ENCODE measurements at regions not wholly inside any gene's neighbourhood (a gene's known extent, or its start where the extent isn't known, plus 50 kb on each side); places are given as distances from the start of the nearest gene placed in this dataset.

DNA sequence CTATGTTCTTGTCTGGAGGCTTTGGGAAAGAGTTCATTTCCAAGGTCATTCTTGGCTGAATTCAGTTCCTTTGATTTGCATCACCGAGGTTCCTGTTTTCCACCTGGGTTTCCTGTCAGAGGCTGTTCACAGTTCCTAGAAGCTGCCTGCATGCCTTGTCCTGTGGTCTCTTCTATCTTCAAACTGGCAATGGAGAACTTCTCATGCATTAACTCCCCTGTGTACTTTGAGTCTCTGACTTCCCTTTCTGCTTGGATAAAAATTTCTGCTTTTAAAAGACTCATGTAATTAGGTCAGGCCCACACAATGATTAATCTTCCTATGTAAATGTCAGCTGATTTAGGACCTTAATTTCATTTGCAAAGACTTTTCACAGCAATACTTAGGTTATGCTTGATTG lies 499.3 kb upstream of the FANCL start:
- no peaks in the 10 kb centered on the region for H3K36me3 ChIP-seq (ENCODE audit: insufficient read depth, low read length)
- intact Hi-C loops (cut with DNase I, micrococcal nuclease) = no loop called here
- no peak overlapping the region for H3K27ac ChIP-seq (ENCODE audit: low read depth in 1 of 2, low read length in 2 of 2)
- H3K9me3 Mint-ChIP-seq = peaks cover 2% of the 10 kb centered on the region
- CTCF ChIA-PET = no interaction called here
- no peak overlapping the region for H3K4me3 Mint-ChIP-seq
- no peaks in the 10 kb centered on the region for H3K9me3 ChIP-seq (ENCODE audit: control insufficient read depth in 1 of 2, insufficient read depth in 1 of 2, low read length in 2 of 2)
- ATAC-seq (ENCODE audit: poor library complexity) (no peak), DNase-seq (no peak)
- no peaks in the 10 kb centered on the region for H3K4me1 Mint-ChIP-seq (ENCODE audit: low read depth)
- H3K27ac Mint-ChIP-seq = no peak overlapping the region
- no peak overlapping the region for H3K4me3 ChIP-seq (ENCODE audit: low read length)
- TF ChIP-seq, protein P1, sequence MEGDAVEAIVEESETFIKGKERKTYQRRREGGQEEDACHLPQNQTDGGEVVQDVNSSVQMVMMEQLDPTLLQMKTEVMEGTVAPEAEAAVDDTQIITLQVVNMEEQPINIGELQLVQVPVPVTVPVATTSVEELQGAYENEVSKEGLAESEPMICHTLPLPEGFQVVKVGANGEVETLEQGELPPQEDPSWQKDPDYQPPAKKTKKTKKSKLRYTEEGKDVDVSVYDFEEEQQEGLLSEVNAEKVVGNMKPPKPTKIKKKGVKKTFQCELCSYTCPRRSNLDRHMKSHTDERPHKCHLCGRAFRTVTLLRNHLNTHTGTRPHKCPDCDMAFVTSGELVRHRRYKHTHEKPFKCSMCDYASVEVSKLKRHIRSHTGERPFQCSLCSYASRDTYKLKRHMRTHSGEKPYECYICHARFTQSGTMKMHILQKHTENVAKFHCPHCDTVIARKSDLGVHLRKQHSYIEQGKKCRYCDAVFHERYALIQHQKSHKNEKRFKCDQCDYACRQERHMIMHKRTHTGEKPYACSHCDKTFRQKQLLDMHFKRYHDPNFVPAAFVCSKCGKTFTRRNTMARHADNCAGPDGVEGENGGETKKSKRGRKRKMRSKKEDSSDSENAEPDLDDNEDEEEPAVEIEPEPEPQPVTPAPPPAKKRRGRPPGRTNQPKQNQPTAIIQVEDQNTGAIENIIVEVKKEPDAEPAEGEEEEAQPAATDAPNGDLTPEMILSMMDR (IDR thresholded peaks at IDR 0.05) = no peak
- H3K4me1 ChIP-seq (ENCODE audit: insufficient read depth, low read length) = no peaks in the 10 kb centered on the region
- H3K27me3 Mint-ChIP-seq = no peaks in the 10 kb centered on the region
- H3K27me3 ChIP-seq (ENCODE audit: control insufficient read depth in 1 of 2, insufficient read depth in 2 of 2, low read length in 2 of 2) = no peaks in the 10 kb centered on the region
- POLR2A ChIA-PET = no interaction called here
- no peaks in the 10 kb centered on the region for H3K36me3 Mint-ChIP-seq (ENCODE audit: low read depth)

GRCh38 chr2:58739033-58739432 lies 497.9 kb upstream of the FANCL start:
- POLR2A ChIA-PET = no interaction called here
- Mint-ChIP-seq H3K27ac (no peak overlapping the region), H3K4me1 (ENCODE audit: low read depth) (no peaks in the 10 kb centered on the region), H3K4me3 (no peak overlapping the region), H3K9me3 (no peaks in the 10 kb centered on the region), H3K27me3 (no peaks in the 10 kb centered on the region), H3K36me3 (ENCODE audit: low read depth) (no peaks in the 10 kb centered on the region)
- no peak overlapping the region for H3K27ac ChIP-seq (ENCODE audit: low read depth in 1 of 2, low read length in 2 of 2)
- CTCF ChIA-PET = no interaction called here
- H3K4me1 ChIP-seq (ENCODE audit: insufficient read depth, low read length) = no peaks in the 10 kb centered on the region
- H3K9me3 ChIP-seq (ENCODE audit: control insufficient read depth in 1 of 2, insufficient read depth in 1 of 2, low read length in 2 of 2) = no peaks in the 10 kb centered on the region
- TF ChIP-seq, protein P1 (IDR thresholded peaks at IDR 0.05) = no peak
- H3K27me3 ChIP-seq (ENCODE audit: control insufficient read depth in 1 of 2, insufficient read depth in 2 of 2, low read length in 2 of 2) = no peaks in the 10 kb centered on the region
- no peak overlapping the region for H3K4me3 ChIP-seq (ENCODE audit: low read length)
- H3K36me3 ChIP-seq (ENCODE audit: insufficient read depth, low read length) = no peaks in the 10 kb centered on the region
- no peak for DNase-seq
- intact Hi-C loops (cut with DNase I, micrococcal nuclease) = no loop called here
- ATAC-seq (ENCODE audit: poor library complexity) = no peak

- DNase-seq (no peak), ATAC-seq (ENCODE audit: poor library complexity) (no peak)
- TF ChIP-seq, protein P1 (IDR thresholded peaks at IDR 0.05) = no peak
- Mint-ChIP-seq H3K4me1 (ENCODE audit: low read depth) (peaks cover 7% of the 10 kb centered on the region), H3K36me3 (ENCODE audit: low read depth) (no peaks in the 10 kb centered on the region), H3K9me3 (no peaks in the 10 kb centered on the region), H3K27ac (no peak overlapping the region), H3K27me3 (no peaks in the 10 kb centered on the region), H3K4me3 (no peak overlapping the region)
- intact Hi-C loops (cut with DNase I, micrococcal nuclease) = no loop called here
- ChIA-PET CTCF (no interaction called here), POLR2A (no interaction called here)
- Histone ChIP-seq H3K27ac (ENCODE audit: low read depth in 1 of 2, low read length in 2 of 2) (no peak overlapping the region), H3K4me1 (ENCODE audit: insufficient read depth, low read length) (no peaks in the 10 kb centered on the region), H3K4me3 (ENCODE audit: low read length) (no peak overlapping the region), H3K9me3 (ENCODE audit: control insufficient read depth in 1 of 2, insufficient read depth in 1 of 2, low read length in 2 of 2) (no peaks in the 10 kb centered on the region), H3K36me3 (ENCODE audit: insufficient read depth, low read length) (no peaks in the 10 kb centered on the region), H3K27me3 (ENCODE audit: control insufficient read depth in 1 of 2, insufficient read depth in 2 of 2, low read length in 2 of 2) (no peaks in the 10 kb centered on the region)
Observed at GRCh38 chr2:58734365-58734764, 493.2 kb upstream of the FANCL start.

All from CD4-positive, alpha-beta T cell (primary cell).